AG09309 (cell line): ENCODE measurements at regions not wholly inside any gene's neighbourhood (a gene's known extent, or its start where the extent isn't known, plus 50 kb on each side); places are given as distances from the start of the nearest gene placed in this dataset.

Source experiments
- DNase-seq: peaks from one replicate; pipeline ENCODE4 v3.0.0-alpha.2; 2010; ENCODE audit warnings: low read depth
- H3K4me3 ChIP-seq: 2 replicates; pipeline ENCODE4 v1.5.1; 2011; ENCODE audit warnings: mild to moderate bottlenecking, low read depth, low read length, moderate library complexity; ENCODE audit not compliant: control insufficient read depth
- TF ChIP-seq, protein P1 (sequence below): IDR thresholded peaks from 2 replicates; pipeline ENCODE4 v1.5.1; 2011; ENCODE audit warnings: mild to moderate bottlenecking, low read depth, low read length, inconsistent platforms; ENCODE audit not compliant: insufficient read depth, control insufficient read depth; ENCODE audit errors: missing control alignments

DNA sequence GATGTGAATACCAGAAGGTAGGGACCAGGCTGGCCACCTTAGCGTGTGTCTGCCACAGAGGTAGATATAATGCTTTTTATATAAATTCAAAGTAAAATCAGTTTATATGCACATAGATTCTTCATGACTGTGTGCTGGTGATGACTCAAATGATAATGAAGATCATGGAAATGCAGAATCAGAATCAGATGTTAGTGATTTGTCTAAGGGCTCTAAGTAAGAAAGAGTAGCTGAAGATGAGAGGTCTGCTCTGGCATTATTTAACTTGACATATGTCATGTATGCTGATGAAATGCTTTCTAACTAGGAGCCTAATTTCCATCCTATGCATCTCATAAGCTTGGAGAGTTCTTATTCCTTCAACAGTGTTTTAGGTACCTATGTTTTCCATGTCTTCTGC, 50.3 kb upstream of the DPH6 start:
- TF ChIP-seq, protein P1, sequence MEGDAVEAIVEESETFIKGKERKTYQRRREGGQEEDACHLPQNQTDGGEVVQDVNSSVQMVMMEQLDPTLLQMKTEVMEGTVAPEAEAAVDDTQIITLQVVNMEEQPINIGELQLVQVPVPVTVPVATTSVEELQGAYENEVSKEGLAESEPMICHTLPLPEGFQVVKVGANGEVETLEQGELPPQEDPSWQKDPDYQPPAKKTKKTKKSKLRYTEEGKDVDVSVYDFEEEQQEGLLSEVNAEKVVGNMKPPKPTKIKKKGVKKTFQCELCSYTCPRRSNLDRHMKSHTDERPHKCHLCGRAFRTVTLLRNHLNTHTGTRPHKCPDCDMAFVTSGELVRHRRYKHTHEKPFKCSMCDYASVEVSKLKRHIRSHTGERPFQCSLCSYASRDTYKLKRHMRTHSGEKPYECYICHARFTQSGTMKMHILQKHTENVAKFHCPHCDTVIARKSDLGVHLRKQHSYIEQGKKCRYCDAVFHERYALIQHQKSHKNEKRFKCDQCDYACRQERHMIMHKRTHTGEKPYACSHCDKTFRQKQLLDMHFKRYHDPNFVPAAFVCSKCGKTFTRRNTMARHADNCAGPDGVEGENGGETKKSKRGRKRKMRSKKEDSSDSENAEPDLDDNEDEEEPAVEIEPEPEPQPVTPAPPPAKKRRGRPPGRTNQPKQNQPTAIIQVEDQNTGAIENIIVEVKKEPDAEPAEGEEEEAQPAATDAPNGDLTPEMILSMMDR, result no peak
- no peak overlapping the region for H3K4me3 ChIP-seq
- no peak for DNase-seq

GRCh38 chr15:35602836-35603235, 56.9 kb upstream of the DPH6 start:
- H3K4me3 ChIP-seq, result no peak overlapping the region
- no peak for DNase-seq
- TF ChIP-seq, protein P1, result no peak

DNA sequence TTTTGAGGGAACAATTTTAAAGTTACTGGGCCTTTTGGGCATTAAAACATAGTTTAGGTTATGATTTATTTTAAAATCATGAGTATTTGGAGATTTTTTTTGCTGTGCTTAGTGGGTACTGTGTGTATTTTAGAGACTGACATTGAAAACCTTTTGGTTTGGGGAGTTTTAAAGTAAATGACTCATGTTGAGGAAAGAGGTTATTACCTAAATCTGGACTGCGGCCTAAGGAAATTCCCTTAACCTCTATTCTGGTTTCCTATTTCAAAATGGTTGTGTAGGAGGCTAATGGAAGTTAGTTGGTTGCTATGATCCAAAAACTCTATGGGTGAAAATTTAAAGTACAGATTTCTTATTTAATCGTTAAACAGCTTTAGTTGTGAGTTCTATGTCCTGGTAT, 57.3 kb upstream of the DPH6 start:
- H3K4me3 ChIP-seq, result no peak overlapping the region
- TF ChIP-seq, protein P1, result no peak
- peak; percentile 24 for DNase-seq

DNA sequence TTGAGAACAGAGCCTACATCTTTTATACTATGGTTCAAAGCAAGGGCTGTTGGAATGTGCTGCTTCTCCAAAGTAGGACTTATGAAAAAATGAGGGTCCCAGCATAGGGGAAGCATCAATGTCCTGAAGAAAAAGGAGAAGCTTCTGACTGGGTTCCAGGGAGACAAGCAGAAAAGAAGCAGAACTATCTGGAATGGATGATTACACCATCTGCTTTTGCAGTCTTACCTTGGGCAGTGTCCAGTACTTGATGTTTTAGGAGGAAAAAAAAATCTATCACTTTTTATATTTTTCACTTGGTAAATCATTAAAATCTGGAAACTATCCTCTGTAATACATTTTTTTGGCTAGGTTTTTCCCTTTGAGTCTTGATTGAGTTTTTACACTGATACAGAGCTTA, 57.9 kb upstream of the DPH6 start:
- H3K4me3 ChIP-seq, result no peak overlapping the region
- no peak for DNase-seq
- TF ChIP-seq, protein P1, result no peak

DNA sequence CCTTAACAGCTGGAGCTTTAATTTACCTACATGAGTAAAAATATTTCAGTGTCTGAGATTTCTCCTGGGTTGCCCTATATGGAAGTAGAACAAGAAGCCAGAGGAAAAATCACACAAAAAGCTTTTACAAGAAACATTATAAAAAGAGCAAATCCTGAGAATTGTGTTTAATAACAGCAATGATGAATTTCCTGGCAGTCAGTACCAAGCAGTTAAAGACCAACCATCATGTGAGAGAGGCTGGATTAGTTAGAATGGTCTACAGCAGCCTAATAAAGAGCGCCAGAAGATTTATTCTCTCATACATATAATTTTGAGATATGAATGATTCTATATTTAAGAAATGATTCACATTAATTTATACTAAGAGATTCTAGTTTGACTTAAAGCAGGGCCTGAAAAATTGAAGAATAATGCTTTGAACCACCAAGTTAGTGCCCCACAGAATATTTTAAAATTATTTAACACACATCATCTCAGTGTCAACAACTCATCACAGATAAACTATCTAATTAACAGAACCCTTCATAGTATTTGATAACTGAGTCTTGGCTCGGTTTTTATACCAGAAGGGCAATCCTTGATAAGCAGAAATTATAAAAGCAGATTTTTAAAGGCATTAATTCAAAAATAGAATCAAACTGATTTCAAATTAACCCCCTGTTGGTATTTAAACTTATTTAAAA, 59.9 kb upstream of the DPH6 start:
- TF ChIP-seq, protein P1, result no peak
- H3K4me3 ChIP-seq, result no peak overlapping the region
- DNase-seq, result no peak

GRCh38 chr15:35606450-35606779, 60.5 kb upstream of the DPH6 start:
- no peak overlapping the region for H3K4me3 ChIP-seq
- DNase-seq, result no peak
- TF ChIP-seq, protein P1, result no peak
